Mesendoderm (in vitro differentiated cells): ENCODE measurements at regions not wholly inside any gene's neighbourhood (a gene's known extent, or its start where the extent isn't known, plus 50 kb on each side); places are given as distances from the start of the nearest gene placed in this dataset.

Experiments
- DNase-seq: peaks from one replicate; pipeline ENCODE4 v3.0.0; 2013
- H2AK5ac ChIP-seq: 2 replicates; pipeline ENCODE4 v1.6.1; 2013; ENCODE audit warnings: low read length, inconsistent platforms
- H2BK120ac ChIP-seq: 2 replicates; pipeline ENCODE4 v1.6.1; 2013; ENCODE audit warnings: low read depth, mild to moderate bottlenecking, low read length, moderate library complexity, mixed read lengths
- H2BK15ac ChIP-seq: replicated peaks from 2 replicates; pipeline ENCODE4 v1.6.1; 2013; ENCODE audit warnings: low read depth, mild to moderate bottlenecking, moderate library complexity
- H2BK5ac ChIP-seq: 2 replicates; pipeline ENCODE4 v1.6.1; 2013; ENCODE audit warnings: low read length, inconsistent platforms
- H3K18ac ChIP-seq: 2 replicates; pipeline ENCODE4 v1.6.1; 2013; ENCODE audit warnings: mild to moderate bottlenecking, low read length, mixed read lengths
- H3K23ac ChIP-seq: one replicate; pipeline ENCODE4 v1.6.1; 2013; ENCODE audit warnings: low read length
- H3K27ac ChIP-seq: 2 replicates; pipeline ENCODE4 v1.5.1; 2013; ENCODE audit warnings: low read depth, mild to moderate bottlenecking, inconsistent platforms, low read length, moderate library complexity
- H3K27me3 ChIP-seq: 2 replicates; pipeline ENCODE4 v1.6.1; 2013; ENCODE audit warnings: low read length, control low read depth, mild to moderate bottlenecking, inconsistent platforms; ENCODE audit not compliant: insufficient read depth, poor library complexity
- H3K36me3 ChIP-seq: 2 replicates; pipeline ENCODE4 v1.6.1; 2013; ENCODE audit warnings: low read length, inconsistent platforms; ENCODE audit not compliant: control insufficient read depth, insufficient read depth
- H3K4ac ChIP-seq: one replicate; pipeline ENCODE4 v1.6.1; 2013; ENCODE audit warnings: low read depth, mild to moderate bottlenecking, low read length, moderate library complexity
- H3K4me1 ChIP-seq: 2 replicates; pipeline ENCODE4 v1.6.1; 2013; ENCODE audit warnings: low read depth, low read length, inconsistent platforms; ENCODE audit not compliant: control insufficient read depth
- H3K4me2 ChIP-seq: 2 replicates; pipeline ENCODE4 v1.6.1; 2013; ENCODE audit warnings: low read length
- H3K4me3 ChIP-seq: 2 replicates; pipeline ENCODE4 v1.5.1; 2013; ENCODE audit warnings: mild to moderate bottlenecking, low read length
- H3K56ac ChIP-seq: one replicate; pipeline ENCODE4 v1.6.1; 2013; ENCODE audit warnings: low read length
- H3K79me1 ChIP-seq: 2 replicates; pipeline ENCODE4 v1.6.1; 2013; ENCODE audit warnings: low read length, inconsistent platforms
- H3K79me2 ChIP-seq: 2 replicates; pipeline ENCODE4 v1.6.1; 2013; ENCODE audit warnings: mild to moderate bottlenecking, low read length; ENCODE audit not compliant: control insufficient read depth, insufficient read depth
- H3K9ac ChIP-seq: 2 replicates; pipeline ENCODE4 v1.6.1; 2013; ENCODE audit warnings: low read length, inconsistent platforms
- H4K5ac ChIP-seq: one replicate; pipeline ENCODE4 v1.6.1; 2013; ENCODE audit warnings: low read length
- H4K8ac ChIP-seq: one replicate; pipeline ENCODE4 v1.6.1; 2013; ENCODE audit warnings: low read depth, mild to moderate bottlenecking, control low read depth, low read length, moderate library complexity
- WGBS: extraction: QIAGEN DNeasy Blood & Tissue Kit; methylation state at CpG from one replicate; pipeline ENCODE4 v1.1.7; 2013; ENCODE audit warnings: low lambda C conversion rate, missing lambda C conversion rate; ENCODE audit not compliant: insufficient coverage; ENCODE audit errors: extremely low coverage; 5-methylcytosine and 5-hydroxymethylcytosine counted together

DNA sequence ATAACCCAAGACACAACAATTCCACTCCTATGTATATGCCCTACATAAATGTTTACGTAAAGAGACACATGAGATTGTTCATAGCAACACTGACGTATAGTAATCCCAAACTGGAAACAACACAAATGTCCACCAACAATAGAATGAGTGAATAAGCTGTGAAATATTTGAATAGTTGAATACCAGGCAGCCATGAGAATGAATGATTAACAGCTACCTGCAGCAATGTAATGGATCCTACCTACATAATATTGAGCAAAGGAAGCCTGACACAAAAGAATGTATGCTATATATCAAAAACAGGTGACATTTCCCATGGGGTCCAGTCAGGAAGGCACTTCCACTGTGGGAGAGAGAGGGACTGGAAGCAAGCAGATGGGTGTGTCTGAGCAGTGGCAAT, 92.8 kb upstream of the LINC01488 start:
- Histone ChIP-seq H4K8ac (no peak overlapping the region), H3K27ac (no peak overlapping the region), H3K56ac (no peak overlapping the region), H3K9ac (no peak overlapping the region), H3K23ac (no peak overlapping the region), H3K79me1 (no peaks in the 10 kb centered on the region), H3K36me3 (no peaks in the 10 kb centered on the region), H2BK5ac (no peak overlapping the region), H3K4me3 (no peak overlapping the region), H3K4me2 (no peak overlapping the region), H3K4me1 (no peaks in the 10 kb centered on the region), H2BK15ac (no peak overlapping the region), H2BK120ac (no peak overlapping the region), H4K5ac (no peak overlapping the region), H3K4ac (no peak overlapping the region), H3K18ac (no peak overlapping the region), H2AK5ac (no peak overlapping the region), H3K27me3 (no peaks in the 10 kb centered on the region), H3K79me2 (no peaks in the 10 kb centered on the region)
- DNase-seq, result no peak
- no CpG with 5 or more reads among the region's 2 CpGs for WGBS

DNA sequence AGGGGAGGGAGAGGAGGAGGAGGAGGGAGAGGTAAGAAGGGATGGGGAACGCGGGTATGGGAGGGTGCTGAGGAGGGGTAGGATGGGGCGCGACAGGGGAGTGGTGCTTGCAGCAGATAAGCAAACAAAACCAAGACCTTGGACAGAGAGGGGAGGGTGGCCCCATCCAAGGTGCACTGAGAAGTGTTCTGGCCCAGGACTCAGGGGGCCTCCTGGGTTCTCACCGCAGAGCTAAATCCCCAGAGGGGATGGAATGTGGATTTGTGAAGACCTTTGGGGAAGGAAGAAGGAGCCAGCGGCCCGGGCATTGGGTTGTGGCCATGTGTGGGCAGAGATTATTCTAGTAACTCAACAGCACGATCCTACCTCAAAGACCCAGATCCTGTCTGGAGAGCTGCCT, 90.9 kb upstream of the LINC01488 start:
- no peak overlapping the region for H2BK15ac ChIP-seq
- no peak overlapping the region for H2BK120ac ChIP-seq
- H3K4ac ChIP-seq, result no peak overlapping the region
- no peaks in the 10 kb centered on the region for H3K79me1 ChIP-seq
- no peak overlapping the region for H3K9ac ChIP-seq
- H3K4me3 ChIP-seq, result no peak overlapping the region
- H3K79me2 ChIP-seq, result no peaks in the 10 kb centered on the region
- no peak overlapping the region for H4K8ac ChIP-seq
- WGBS, result no CpG with 5 or more reads among the region's 8 CpGs
- no peak overlapping the region for H2AK5ac ChIP-seq
- H2BK5ac ChIP-seq, result no peak overlapping the region
- H3K4me1 ChIP-seq, result no peaks in the 10 kb centered on the region
- H3K36me3 ChIP-seq, result no peaks in the 10 kb centered on the region
- H3K56ac ChIP-seq, result no peak overlapping the region
- no peak overlapping the region for H3K23ac ChIP-seq
- no peak overlapping the region for H3K27ac ChIP-seq
- no peak for DNase-seq
- H3K27me3 ChIP-seq, result no peaks in the 10 kb centered on the region
- no peak overlapping the region for H3K18ac ChIP-seq
- H4K5ac ChIP-seq, result no peak overlapping the region
- H3K4me2 ChIP-seq, result no peak overlapping the region

DNA sequence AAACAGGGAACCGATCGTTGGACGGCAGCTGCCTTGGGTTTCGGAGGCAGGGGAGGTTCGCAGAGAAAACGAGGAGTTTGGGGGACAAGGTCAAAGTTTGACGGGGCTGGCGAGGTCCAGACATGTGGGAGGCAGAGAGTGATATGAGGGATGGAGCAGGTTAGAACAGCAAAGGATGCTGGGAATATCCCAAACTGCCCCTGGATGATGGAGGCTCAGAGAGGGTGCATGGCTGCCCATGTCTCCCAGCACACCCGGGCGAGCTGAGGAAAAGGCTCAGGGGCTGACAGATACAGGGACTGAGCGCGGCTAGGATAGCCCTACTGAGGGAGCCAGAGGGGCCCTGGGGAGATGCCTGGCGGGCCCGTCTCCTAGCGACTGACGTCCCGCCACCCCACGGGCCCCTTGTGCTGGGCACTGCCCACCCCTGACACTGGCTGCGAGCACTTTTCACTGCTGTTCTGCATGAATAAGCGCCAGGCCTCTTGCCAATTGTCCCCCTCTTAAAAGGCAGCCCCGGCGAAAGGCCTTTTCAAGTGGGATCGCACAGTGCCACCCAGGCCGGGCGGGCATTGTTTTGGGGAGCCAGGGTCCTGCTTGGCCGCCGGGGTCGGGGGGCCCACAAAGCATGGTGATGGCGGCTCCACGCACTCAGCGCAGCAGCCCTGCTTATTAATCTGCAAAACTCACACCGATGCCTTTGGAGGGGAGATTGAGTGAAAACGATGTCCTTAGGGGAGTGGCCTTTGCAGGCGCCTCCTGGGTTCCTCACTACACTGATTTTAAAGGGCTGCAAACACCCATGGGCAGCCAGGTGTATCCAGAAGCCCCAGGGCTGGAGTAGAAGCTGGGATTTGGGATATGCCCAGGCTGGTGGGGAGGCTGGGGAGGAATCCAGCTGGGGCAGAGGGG, 90.0 kb upstream of the LINC01488 start:
- Histone ChIP-seq H2BK120ac (no peak overlapping the region), H3K27me3 (no peaks in the 10 kb centered on the region), H2AK5ac (no peak overlapping the region), H3K27ac (no peak overlapping the region), H4K8ac (no peak overlapping the region), H3K18ac (no peak overlapping the region), H3K4ac (no peak overlapping the region), H2BK5ac (no peak overlapping the region), H3K4me1 (no peaks in the 10 kb centered on the region), H3K56ac (no peak overlapping the region), H3K4me2 (no peak overlapping the region), H3K36me3 (no peaks in the 10 kb centered on the region), H2BK15ac (no peak overlapping the region), H4K5ac (no peak overlapping the region), H3K23ac (no peak overlapping the region), H3K79me2 (no peaks in the 10 kb centered on the region), H3K9ac (no peak overlapping the region), H3K79me1 (no peaks in the 10 kb centered on the region), H3K4me3 (no peak overlapping the region)
- no peak for DNase-seq
- WGBS, result no CpG with 5 or more reads among the region's 34 CpGs

DNA sequence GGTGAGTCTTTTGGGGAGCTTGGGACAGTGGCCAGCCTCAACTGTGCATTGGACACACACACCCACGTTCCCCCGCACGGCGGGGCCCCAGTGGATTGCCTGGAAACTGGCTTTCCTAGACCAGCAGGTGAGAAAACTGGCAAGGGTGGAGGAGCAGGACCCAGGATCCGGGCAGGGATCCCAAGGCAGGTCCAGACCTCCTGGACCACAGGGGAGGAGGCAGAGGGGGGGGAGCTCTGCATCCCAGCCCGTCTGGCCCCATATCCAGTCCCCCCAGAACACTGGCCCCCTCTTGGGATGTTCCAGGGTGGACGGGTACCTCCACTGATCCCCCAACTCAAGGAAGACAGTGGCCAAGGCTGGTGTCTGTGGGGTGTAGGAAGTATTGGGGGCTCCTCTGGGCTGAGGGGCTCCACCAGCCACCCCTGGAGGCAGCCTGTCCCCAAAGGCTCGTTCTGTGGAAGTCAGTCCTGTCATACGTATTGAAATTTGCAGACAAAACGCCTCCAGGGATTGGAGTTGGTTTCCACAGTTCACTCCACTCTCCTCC, 89.3 kb upstream of the LINC01488 start:
- no peak overlapping the region for H3K23ac ChIP-seq
- no peaks in the 10 kb centered on the region for H3K79me1 ChIP-seq
- H3K4ac ChIP-seq, result no peak overlapping the region
- H4K8ac ChIP-seq, result no peak overlapping the region
- no peak overlapping the region for H3K27ac ChIP-seq
- no peak overlapping the region for H2AK5ac ChIP-seq
- no peak overlapping the region for H3K56ac ChIP-seq
- no peak overlapping the region for H3K18ac ChIP-seq
- no peaks in the 10 kb centered on the region for H3K27me3 ChIP-seq
- no peaks in the 10 kb centered on the region for H3K4me1 ChIP-seq
- no peak overlapping the region for H4K5ac ChIP-seq
- no peaks in the 10 kb centered on the region for H3K36me3 ChIP-seq
- no peak overlapping the region for H3K4me3 ChIP-seq
- no peak overlapping the region for H3K9ac ChIP-seq
- DNase-seq, result no peak
- H2BK5ac ChIP-seq, result no peak overlapping the region
- no CpG with 5 or more reads among the region's 10 CpGs for WGBS
- H2BK120ac ChIP-seq, result no peak overlapping the region
- H3K4me2 ChIP-seq, result no peak overlapping the region
- no peak overlapping the region for H2BK15ac ChIP-seq
- H3K79me2 ChIP-seq, result no peaks in the 10 kb centered on the region

DNA sequence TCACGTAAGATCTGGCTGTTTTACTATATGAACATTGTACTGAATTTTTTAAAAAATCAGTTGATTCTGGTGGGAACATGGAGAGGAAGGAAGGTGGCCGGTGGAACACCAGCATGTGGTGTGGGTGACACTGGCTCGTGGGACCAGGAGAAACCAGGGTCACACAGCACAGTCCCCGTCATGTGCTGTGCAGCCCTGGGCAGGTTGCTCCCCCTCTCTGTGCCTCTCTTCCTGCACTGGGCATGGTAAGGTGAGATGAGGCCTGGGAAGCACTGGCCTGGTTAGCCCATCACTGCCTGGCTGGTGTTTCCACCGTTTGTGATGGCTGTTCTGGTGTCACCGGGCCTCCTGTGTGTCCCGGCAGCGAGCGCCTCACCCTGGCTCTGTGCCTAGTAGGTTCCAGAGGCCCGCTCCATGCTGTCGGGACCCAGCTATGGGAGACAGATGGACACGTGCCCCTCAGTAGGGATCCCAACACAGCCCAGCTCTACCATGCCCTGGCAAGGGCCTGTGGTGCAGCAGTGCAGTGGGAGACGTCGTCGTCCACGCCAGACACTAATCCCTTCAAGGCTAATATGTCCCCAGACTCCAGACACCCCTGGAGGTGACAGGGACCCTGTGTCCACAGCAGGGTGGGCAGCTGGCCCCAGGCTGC, 88.2 kb upstream of the LINC01488 start:
- H4K8ac ChIP-seq, result no peak overlapping the region
- no peak overlapping the region for H3K56ac ChIP-seq
- H3K4me2 ChIP-seq, result no peak overlapping the region
- no peaks in the 10 kb centered on the region for H3K36me3 ChIP-seq
- no peaks in the 10 kb centered on the region for H3K79me2 ChIP-seq
- no peak for DNase-seq
- H3K4me3 ChIP-seq, result no peak overlapping the region
- no peaks in the 10 kb centered on the region for H3K27me3 ChIP-seq
- H2AK5ac ChIP-seq, result no peak overlapping the region
- no peak overlapping the region for H3K27ac ChIP-seq
- no peaks in the 10 kb centered on the region for H3K79me1 ChIP-seq
- no peak overlapping the region for H3K23ac ChIP-seq
- H3K4ac ChIP-seq, result no peak overlapping the region
- no CpG with 5 or more reads among the region's 16 CpGs for WGBS
- no peak overlapping the region for H3K9ac ChIP-seq
- no peak overlapping the region for H4K5ac ChIP-seq
- H3K18ac ChIP-seq, result no peak overlapping the region
- no peak overlapping the region for H2BK120ac ChIP-seq
- H2BK5ac ChIP-seq, result no peak overlapping the region
- no peaks in the 10 kb centered on the region for H3K4me1 ChIP-seq
- no peak overlapping the region for H2BK15ac ChIP-seq
